SH-SY5Y (cell line): ENCODE measurements at regions not wholly inside any gene's neighbourhood (a gene's known extent, or its start where the extent isn't known, plus 50 kb on each side); places are given as distances from the start of the nearest gene placed in this dataset.

ENCODE experiments used
- GATA2 ChIP-seq: IDR thresholded peaks from 2 replicates; pipeline ENCODE4 v1.6.1; 2011; ENCODE audit warnings: mild to moderate bottlenecking, low read depth, low read length
- GATA3 ChIP-seq: IDR thresholded peaks from 2 replicates; pipeline ENCODE4 v1.6.1; 2011; ENCODE audit warnings: low read depth, mild to moderate bottlenecking, low read length, moderate library complexity

GRCh38 chr18:76137216-76137615 is 357.8 kb downstream of the ZNF516 start:
- TF ChIP-seq GATA3: no peak
- TF ChIP-seq GATA2: no peak
